CD14-positive monocyte (primary cell): ENCODE measurements at regions not wholly inside any gene's neighbourhood (a gene's known extent, or its start where the extent isn't known, plus 50 kb on each side); places are given as distances from the start of the nearest gene placed in this dataset.

Experiments used
- DNase-seq, 3 donors: peaks; one replicate each; pipeline ENCODE4 v3.0.0-alpha.2; 2011 to 2022
- H2AFZ ChIP-seq: 2 replicates; pipeline ENCODE4 v1.6.0; 2012; ENCODE audit warnings: mild to moderate bottlenecking, low read depth, low read length, inconsistent platforms; ENCODE audit not compliant: insufficient read depth, poor library complexity, severe bottlenecking
- H3K27ac ChIP-seq, 2 donors: 1 replicate in 1 of 2; 2 replicates in 1 of 2; pipeline ENCODE4 v1.5.1; 2012 to 2013; ENCODE audit warnings: low read length in 2 of 2, control low read depth in 1 of 2, inconsistent platforms in 1 of 2, low read depth in 1 of 2, mild to moderate bottlenecking in 1 of 2
- H3K27me3 ChIP-seq, 2 donors: one replicate each; pipeline versions ENCODE4 v1.6.0 to v1.6.1; 2011 to 2013; ENCODE audit warnings: low read length in 2 of 2; ENCODE audit not compliant: control insufficient read depth in 2 of 2, insufficient read depth in 2 of 2
- H3K36me3 ChIP-seq, 2 donors: replicated peaks in 1 of 2; 1 replicate in 1 of 2; 2 replicates in 1 of 2; pipeline versions ENCODE4 v1.5.1 to v1.6.1; 2012 to 2013; ENCODE audit warnings: low read length in 2 of 2, control low read depth in 1 of 2, inconsistent platforms in 1 of 2, mild to moderate bottlenecking in 1 of 2; ENCODE audit not compliant: insufficient read depth in 2 of 2, control insufficient read depth in 1 of 2
- H3K4me1 ChIP-seq, 2 donors: 1 replicate in 1 of 2; 2 replicates in 1 of 2; pipeline versions ENCODE4 v1.5.1 to v1.6.1; 2012 to 2013; ENCODE audit warnings: low read length in 2 of 2, control low read depth in 1 of 2, inconsistent platforms in 1 of 2, mild to moderate bottlenecking in 1 of 2, moderate library complexity in 1 of 2; ENCODE audit not compliant: insufficient read depth in 2 of 2, control insufficient read depth in 1 of 2
- H3K4me2 ChIP-seq: replicated peaks from 2 replicates; pipeline ENCODE3; 2012; ENCODE audit warnings: low read length, moderate library complexity, mild to moderate bottlenecking; ENCODE audit not compliant: poor library complexity, severe bottlenecking; ENCODE audit errors: extremely low read depth
- H3K4me3 ChIP-seq, 3 experiments: fragments of 200-600 bp in 1 of 3; sonication (generic) in 1 of 3; replicated peaks in 1 of 3; 1 replicate in 2 of 3; 2 replicates in 1 of 3; pipeline ENCODE4 v1.5.1; 2011 to 2013; ENCODE audit warnings: low read length in 3 of 3, mild to moderate bottlenecking in 3 of 3, control low read depth in 2 of 3, low read depth in 2 of 3, inconsistent platforms in 1 of 3, moderate library complexity in 1 of 3
- H3K79me2 ChIP-seq: 2 replicates; pipeline ENCODE4 v1.6.0; 2012; ENCODE audit warnings: mild to moderate bottlenecking, control low read depth, inconsistent platforms, low read length, moderate library complexity; ENCODE audit not compliant: insufficient read depth
- H3K9ac ChIP-seq: 2 replicates; pipeline ENCODE4 v1.6.0; 2017; ENCODE audit warnings: low read length, mild to moderate bottlenecking; ENCODE audit not compliant: insufficient read depth, poor library complexity, severe bottlenecking
- H3K9me3 ChIP-seq, 2 donors: replicated peaks in 1 of 2; 1 replicate in 1 of 2; 2 replicates in 1 of 2; pipeline versions ENCODE4 v1.5.1 to v1.6.1; 2012 to 2013; ENCODE audit warnings: low read length in 2 of 2, control low read depth in 1 of 2; ENCODE audit not compliant: control insufficient read depth in 1 of 2, insufficient read depth in 1 of 2
- H4K20me1 ChIP-seq: 2 replicates; pipeline ENCODE4 v1.6.0; 2012; ENCODE audit warnings: mild to moderate bottlenecking, low read length, control low read depth, moderate library complexity; ENCODE audit not compliant: insufficient read depth
- H3K27ac Mint-ChIP-seq, 7 donors: one replicate each; pipeline ENCODE4 v1.8.0; 2020; ENCODE audit warnings: mild to moderate bottlenecking in 7 of 7, mixed read lengths in 7 of 7, moderate library complexity in 6 of 7, inconsistent platforms in 2 of 7
- H3K27me3 Mint-ChIP-seq, 3 donors: one replicate each; pipeline ENCODE4 v1.8.0; 2021 to 2022; ENCODE audit warnings: low read depth in 3 of 3, mild to moderate bottlenecking in 3 of 3, mixed read lengths in 3 of 3, moderate library complexity in 3 of 3, inconsistent platforms in 1 of 3
- H3K36me3 Mint-ChIP-seq, 2 donors: one replicate each; pipeline ENCODE4 v1.8.0; 2020; ENCODE audit warnings: mixed read lengths in 2 of 2, inconsistent platforms in 1 of 2, mild to moderate bottlenecking in 1 of 2
- H3K4me1 Mint-ChIP-seq: one replicate; pipeline ENCODE4 v1.8.0; 2020; ENCODE audit warnings: mild to moderate bottlenecking, mixed read lengths
- H3K4me3 Mint-ChIP-seq, 2 donors: one replicate each; pipeline ENCODE4 v1.8.0; 2020; ENCODE audit warnings: mild to moderate bottlenecking in 2 of 2, mixed read lengths in 2 of 2, moderate library complexity in 1 of 2
- H3K9me3 Mint-ChIP-seq, 7 donors: one replicate each; pipeline ENCODE4 v1.8.0; 2020 to 2022; ENCODE audit warnings: mixed read lengths in 7 of 7, mild to moderate bottlenecking in 6 of 7, moderate library complexity in 6 of 7, inconsistent platforms in 2 of 7
- CTCF ChIP-seq: fragments of 200-600 bp; IDR thresholded peaks from one replicate; pipeline ENCODE4 v1.8.0; 2022; ENCODE audit warnings: antibody characterized with exemption, mild to moderate bottlenecking
- WGBS: methylation state at CpG from one replicate; pipeline ENCODE4 v1.1.5; 2013; ENCODE audit warnings: missing lambda C conversion rate; ENCODE audit not compliant: insufficient coverage; 5-methylcytosine and 5-hydroxymethylcytosine counted together
- intact Hi-C, 2 donors: fragments of 100-400 bp; cut with micrococcal nuclease; formaldehyde crosslinking; loops; one replicate each; pipeline versions ENCODE4 v1.15.0 to v1.15.1; 2023

GRCh38 chr2:21231985-21232384 lies 108.2 kb downstream of the TDRD15 start:
- intact Hi-C loops, result no loop called here

GRCh38 chr2:21233194-21233593 lies 109.4 kb downstream of the TDRD15 start:
- Histone ChIP-seq H3K27ac (peak overlapping the region in 1 of 2 donors; percentile 66), H4K20me1 (no peaks in the 10 kb centered on the region), H3K79me2 (no peaks in the 10 kb centered on the region), H3K36me3 (no peaks in the 10 kb centered on the region), H3K4me1 (peaks cover 25 to 41% of the 10 kb centered on the region in 2 donors), H3K27me3 (no peaks in the 10 kb centered on the region), H3K9me3 (no peaks in the 10 kb centered on the region), H3K4me2 (no peak overlapping the region), H3K9ac (no peak overlapping the region), H2AFZ (no peak overlapping the region), H3K4me3 (no peak overlapping the region)
- H3K27me3 Mint-ChIP-seq, result peaks cover 0 to 9% (median 3%) of the 10 kb centered on the region in 3 donors
- H3K36me3 Mint-ChIP-seq, result no peaks in the 10 kb centered on the region
- intact Hi-C loops, result no loop called here
- H3K9me3 Mint-ChIP-seq, result no peaks in the 10 kb centered on the region
- peak overlapping the region in 6 of 7 donors; percentile 32 to 82 (median 66) for H3K27ac Mint-ChIP-seq
- H3K4me3 Mint-ChIP-seq, result no peak overlapping the region
- no peak for TF ChIP-seq CTCF
- no CpG with 5 or more reads among the region's 3 CpGs for WGBS
- peak in 2 of 3 donors; percentile 23 to 53 for DNase-seq
- peaks cover 38% of the 10 kb centered on the region for H3K4me1 Mint-ChIP-seq

More at GRCh38 chr2:21231985-21232384, 108.2 kb downstream of the TDRD15 start:
- Histone ChIP-seq H3K9ac (no peak overlapping the region), H2AFZ (peak overlapping the region; percentile 19), H3K36me3 (no peaks in the 10 kb centered on the region), H4K20me1 (no peaks in the 10 kb centered on the region), H3K9me3 (no peaks in the 10 kb centered on the region), H3K4me2 (peak overlapping the region; percentile 39), H3K4me3 (peak overlapping the region in 1 of 3 experiments; percentile 22), H3K27ac (peak overlapping the region; percentile 18 to 66), H3K79me2 (no peaks in the 10 kb centered on the region), H3K27me3 (no peaks in the 10 kb centered on the region), H3K4me1 (peaks cover 25 to 41% of the 10 kb centered on the region in 2 donors)
- no peak for TF ChIP-seq CTCF
- H3K9me3 Mint-ChIP-seq, result no peaks in the 10 kb centered on the region
- DNase-seq, result peak; percentile 39 to 66 (median 44)
- peaks cover 38% of the 10 kb centered on the region for H3K4me1 Mint-ChIP-seq
- H3K27me3 Mint-ChIP-seq, result peaks cover 0 to 9% (median 0%) of the 10 kb centered on the region in 3 donors
- H3K27ac Mint-ChIP-seq, result peak overlapping the region; percentile 82 to 96 (median 94)
- H3K4me3 Mint-ChIP-seq, result peak overlapping the region in 1 of 2 donors; percentile 77
- H3K36me3 Mint-ChIP-seq, result no peaks in the 10 kb centered on the region
